Karpas-422 (cell line): ENCODE measurements at regions not wholly inside any gene's neighbourhood (a gene's known extent, or its start where the extent isn't known, plus 50 kb on each side); places are given as distances from the start of the nearest gene placed in this dataset.
"Not testable (repeated sequence)": the region's sequence is repeated elsewhere in the genome, so short reads cannot be mapped to it uniquely, and the experiment has no call there.

Experiments
- DNase-seq: peaks from one replicate; pipeline ENCODE4 v3.0.0-alpha.2; 2015
- H2AFZ ChIP-seq: fragments of 200-600 bp; sonication (generic); 2 replicates; pipeline ENCODE4 v1.6.1; 2014; ENCODE audit warnings: antibody characterized with exemption, low read length, mixed read lengths
- H3K27ac ChIP-seq: fragments of 200-600 bp; sonication (generic); 2 replicates; pipeline ENCODE4 v1.5.1; 2014; ENCODE audit warnings: mild to moderate bottlenecking, low read length, moderate library complexity
- H3K27me3 ChIP-seq: fragments of 200-600 bp; sonication (generic); 2 replicates; pipeline ENCODE4 v1.6.1; 2014; ENCODE audit warnings: low read length, mixed read lengths
- H3K36me3 ChIP-seq: fragments of 200-600 bp; sonication (generic); 2 replicates; pipeline ENCODE4 v1.6.1; 2014; ENCODE audit warnings: low read length, mixed read lengths; ENCODE audit not compliant: insufficient read depth
- H3K4me1 ChIP-seq: fragments of 200-600 bp; sonication (generic); 2 replicates; pipeline ENCODE4 v1.6.1; 2014; ENCODE audit warnings: mild to moderate bottlenecking, low read length, mixed read lengths
- H3K4me2 ChIP-seq: fragments of 200-600 bp; sonication (generic); 2 replicates; pipeline ENCODE4 v1.6.1; 2014; ENCODE audit warnings: low read length, low read depth, mild to moderate bottlenecking; ENCODE audit not compliant: poor library complexity, severe bottlenecking
- H3K4me3 ChIP-seq: fragments of 200-600 bp; sonication (generic); 2 replicates; pipeline ENCODE4 v1.5.1; 2014; ENCODE audit warnings: mild to moderate bottlenecking, antibody characterized with exemption, low read length, mixed read lengths
- H3K79me2 ChIP-seq: fragments of 200-600 bp; sonication (generic); 2 replicates; pipeline ENCODE4 v1.6.1; 2014; ENCODE audit warnings: mild to moderate bottlenecking, low read length, mixed read lengths
- H3K9ac ChIP-seq: fragments of 200-600 bp; sonication (generic); 2 replicates; pipeline ENCODE4 v1.6.0; 2014; ENCODE audit warnings: low read length
- H3K9me2 ChIP-seq: fragments of 200-600 bp; sonication (generic), shearing (Covaris generic); replicated peaks from 2 replicates; pipeline ENCODE4 v1.6.0; 2014; ENCODE audit warnings: mild to moderate bottlenecking, low read length, moderate library complexity; ENCODE audit not compliant: insufficient read depth
- H3K9me3 ChIP-seq: fragments of 300-700, 200-600 bp; sonication (generic); 2 replicates; pipeline ENCODE4 v1.6.1; 2014; ENCODE audit warnings: low read length, mixed read lengths
- H4K20me1 ChIP-seq: fragments of 200-600 bp; sonication (generic); 2 replicates; pipeline ENCODE4 v1.6.1; 2014; ENCODE audit warnings: mild to moderate bottlenecking, antibody characterized with exemption, low read length, low read depth; ENCODE audit not compliant: insufficient read depth

- no peak overlapping the region for H3K9ac ChIP-seq
- no peak for DNase-seq
- no peaks in the 10 kb centered on the region for H3K4me1 ChIP-seq
- no peak overlapping the region for H2AFZ ChIP-seq
- H3K4me3 ChIP-seq, result no peak overlapping the region
- H3K9me3 ChIP-seq, result peaks cover 15% of the 10 kb centered on the region
- no peaks in the 10 kb centered on the region for H3K36me3 ChIP-seq
- no peaks in the 10 kb centered on the region for H3K79me2 ChIP-seq
- no peaks in the 10 kb centered on the region for H3K9me2 ChIP-seq
- H3K27me3 ChIP-seq, result no peaks in the 10 kb centered on the region
- no peak overlapping the region for H3K4me2 ChIP-seq
- no peak overlapping the region for H3K27ac ChIP-seq
- H4K20me1 ChIP-seq, result no peaks in the 10 kb centered on the region
These were observed 363.5 kb upstream of the NUPR2 start for GRCh38 chr7:56479748-56480147.

DNA sequence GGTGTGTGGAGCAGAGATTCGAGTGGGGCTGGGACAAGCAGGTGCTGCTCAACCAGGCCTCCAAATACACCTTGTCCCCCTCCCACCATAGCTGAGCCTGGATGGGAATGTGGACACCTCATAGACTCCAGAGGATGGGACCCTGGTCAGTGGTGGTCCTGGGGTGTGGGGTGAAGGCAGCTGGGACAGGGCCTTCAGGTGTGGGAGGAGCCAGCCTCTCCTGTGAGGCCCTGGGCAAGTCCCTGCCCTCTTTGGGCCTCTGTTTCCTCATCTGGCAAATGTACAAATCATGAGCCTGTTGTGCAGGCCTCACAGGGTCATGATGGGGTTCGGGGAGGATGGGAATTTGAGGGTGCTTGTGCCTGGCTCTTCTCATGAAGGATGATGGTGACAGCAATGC, 362.9 kb upstream of the NUPR2 start:
- Histone ChIP-seq H3K36me3 (no peaks in the 10 kb centered on the region), H3K27me3 (no peaks in the 10 kb centered on the region), H4K20me1 (no peaks in the 10 kb centered on the region), H3K4me3 (no peak overlapping the region), H3K4me2 (no peak overlapping the region), H3K9me3 (peaks cover 13% of the 10 kb centered on the region), H3K4me1 (no peaks in the 10 kb centered on the region), H3K9ac (no peak overlapping the region), H3K79me2 (no peaks in the 10 kb centered on the region), H3K9me2 (no peaks in the 10 kb centered on the region), H3K27ac (no peak overlapping the region), H2AFZ (no peak overlapping the region)
- DNase-seq, result no peak

- no peak overlapping the region for H3K4me2 ChIP-seq
- H3K9me3 ChIP-seq, result peaks cover 25% of the 10 kb centered on the region
- H3K4me1 ChIP-seq, result no peaks in the 10 kb centered on the region
- no peaks in the 10 kb centered on the region for H3K27me3 ChIP-seq
- no peak overlapping the region for H3K4me3 ChIP-seq
- H3K79me2 ChIP-seq, result no peaks in the 10 kb centered on the region
- no peak overlapping the region for H3K9ac ChIP-seq
- no peaks in the 10 kb centered on the region for H4K20me1 ChIP-seq
- H3K36me3 ChIP-seq, result no peaks in the 10 kb centered on the region
- no peak overlapping the region for H2AFZ ChIP-seq
- no peaks in the 10 kb centered on the region for H3K9me2 ChIP-seq
- no peak overlapping the region for H3K27ac ChIP-seq
- no peak for DNase-seq
These were observed 358.1 kb upstream of the NUPR2 start for GRCh38 chr7:56474271-56474670.

DNA sequence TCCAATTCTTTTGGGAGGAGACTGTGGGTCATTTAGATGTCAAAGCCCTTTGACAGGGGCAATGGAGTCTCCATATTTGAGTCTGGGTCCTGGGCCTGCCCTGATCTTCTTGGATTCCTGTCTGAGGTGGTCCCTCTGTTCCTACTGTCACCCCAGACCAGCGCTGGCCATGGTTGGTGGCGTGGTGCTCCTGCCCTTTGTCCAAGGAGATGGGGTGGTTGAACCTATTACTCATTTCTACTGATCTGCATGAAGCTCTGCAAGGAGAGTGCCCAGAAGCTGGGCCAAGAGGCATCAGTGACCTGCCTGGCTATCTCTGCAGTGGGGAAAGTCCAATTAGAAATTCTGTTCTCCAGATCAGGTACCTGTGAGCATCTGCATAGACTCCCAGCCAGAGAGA, 355.6 kb upstream of the NUPR2 start:
- H3K4me2 ChIP-seq, result no peak overlapping the region
- H2AFZ ChIP-seq, result no peak overlapping the region
- no peaks in the 10 kb centered on the region for H3K4me1 ChIP-seq
- H3K9me3 ChIP-seq, result peaks cover 37% of the 10 kb centered on the region
- no peak overlapping the region for H3K27ac ChIP-seq
- no peaks in the 10 kb centered on the region for H3K79me2 ChIP-seq
- H3K9me2 ChIP-seq, result no peaks in the 10 kb centered on the region
- DNase-seq, result no peak
- no peaks in the 10 kb centered on the region for H4K20me1 ChIP-seq
- H3K4me3 ChIP-seq, result no peak overlapping the region
- H3K27me3 ChIP-seq, result no peaks in the 10 kb centered on the region
- no peaks in the 10 kb centered on the region for H3K36me3 ChIP-seq
- no peak overlapping the region for H3K9ac ChIP-seq

- H3K4me3 ChIP-seq, DNase-seq, H3K4me2 ChIP-seq, H3K9me2 ChIP-seq, H3K9ac ChIP-seq, H4K20me1 ChIP-seq, H3K36me3 ChIP-seq, H3K27ac ChIP-seq, H3K79me2 ChIP-seq, H3K27me3 ChIP-seq, H3K4me1 ChIP-seq, H2AFZ ChIP-seq: not testable (repeated sequence)
- H3K9me3 ChIP-seq, result peaks cover 63% of the 10 kb centered on the region
These were observed 350.6 kb upstream of the NUPR2 start for GRCh38 chr7:56466607-56467525.

DNA sequence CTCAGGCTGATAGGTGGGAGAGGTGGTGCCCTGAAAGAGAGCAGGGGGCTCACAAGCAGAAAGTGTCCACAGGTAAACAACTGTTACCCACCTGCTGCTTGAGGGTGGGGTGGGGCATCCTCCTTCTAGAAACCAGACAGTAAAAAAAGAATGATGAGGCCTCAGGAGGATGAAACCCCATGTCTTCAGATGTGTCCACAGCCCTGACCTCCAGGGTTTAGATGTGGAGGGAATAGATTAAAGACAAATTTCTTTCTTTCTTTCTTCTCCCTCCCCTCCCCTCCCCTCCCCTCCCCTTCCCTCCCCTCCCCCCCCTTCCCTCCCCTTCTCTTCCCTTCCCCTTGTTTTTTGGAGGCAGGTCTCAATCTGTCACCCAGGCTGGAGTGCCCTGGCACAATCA, 333.5 kb upstream of the NUPR2 start:
- Histone ChIP-seq H3K4me3 (no peak overlapping the region), H3K27ac (no peak overlapping the region), H3K4me2 (no peak overlapping the region), H3K9me3 (peaks cover 14% of the 10 kb centered on the region), H3K27me3 (no peaks in the 10 kb centered on the region), H2AFZ (no peak overlapping the region), H3K36me3 (no peaks in the 10 kb centered on the region), H3K79me2 (no peaks in the 10 kb centered on the region), H3K9me2 (no peaks in the 10 kb centered on the region), H3K9ac (no peak overlapping the region), H4K20me1 (no peaks in the 10 kb centered on the region), H3K4me1 (no peaks in the 10 kb centered on the region)
- no peak for DNase-seq

DNA sequence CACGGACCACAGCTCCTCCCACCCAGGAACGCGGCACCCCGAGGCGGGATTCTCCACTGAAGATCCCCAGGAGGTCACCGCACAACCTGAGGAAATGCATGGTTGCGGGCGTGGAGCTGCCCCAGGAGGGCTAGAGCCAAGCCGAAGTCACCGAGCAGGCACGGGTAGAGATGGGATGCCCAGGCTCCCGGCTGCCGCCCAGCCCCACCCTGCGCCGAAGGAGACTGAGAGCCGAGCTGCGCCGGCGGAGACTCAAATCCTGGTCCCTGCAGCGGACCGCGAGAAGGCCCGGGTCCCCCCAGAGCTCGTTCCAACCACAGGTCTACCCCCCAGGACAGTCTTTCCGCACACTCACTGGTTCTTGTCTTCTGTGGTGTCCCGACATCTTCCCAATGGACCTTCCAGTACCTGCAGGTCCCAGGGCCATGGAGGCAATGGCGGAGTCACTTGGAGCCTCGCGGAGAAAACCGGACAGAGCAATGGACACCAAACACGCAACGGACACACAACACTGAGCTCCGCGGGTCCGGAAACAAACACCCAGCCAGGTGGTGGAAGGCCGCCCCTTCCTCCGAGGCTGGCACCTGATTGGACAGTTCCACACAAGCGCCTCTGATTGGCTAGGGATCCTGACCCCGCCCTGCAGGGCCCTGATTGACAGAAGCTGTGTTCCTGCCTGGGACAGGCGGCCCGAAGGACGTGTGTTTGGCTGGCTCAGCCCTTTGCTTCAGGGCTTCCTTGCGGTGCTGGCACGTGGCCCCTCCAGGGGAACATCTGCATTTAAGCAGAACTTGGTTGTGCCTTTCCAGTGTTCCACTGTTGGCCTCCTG, 331.9 kb upstream of the NUPR2 start:
- no peaks in the 10 kb centered on the region for H3K4me1 ChIP-seq
- no peak for DNase-seq
- peaks cover 26% of the 10 kb centered on the region for H3K9me3 ChIP-seq
- H4K20me1 ChIP-seq, result no peaks in the 10 kb centered on the region
- no peaks in the 10 kb centered on the region for H3K9me2 ChIP-seq
- H3K27ac ChIP-seq, result no peak overlapping the region
- H3K27me3 ChIP-seq, result no peaks in the 10 kb centered on the region
- H3K79me2 ChIP-seq, result no peaks in the 10 kb centered on the region
- H3K36me3 ChIP-seq, result no peaks in the 10 kb centered on the region
- H3K4me2 ChIP-seq, result no peak overlapping the region
- no peak overlapping the region for H3K4me3 ChIP-seq
- H2AFZ ChIP-seq, result no peak overlapping the region
- H3K9ac ChIP-seq, result no peak overlapping the region

GRCh38 chr7:56420528-56420927, 304.3 kb upstream of the NUPR2 start:
- H3K4me3 ChIP-seq, H3K79me2 ChIP-seq, H3K27me3 ChIP-seq, H3K4me1 ChIP-seq, H3K9me2 ChIP-seq, H3K36me3 ChIP-seq, H2AFZ ChIP-seq, H4K20me1 ChIP-seq, H3K9ac ChIP-seq, DNase-seq, H3K9me3 ChIP-seq, H3K4me2 ChIP-seq, H3K27ac ChIP-seq: not testable (repeated sequence)
